H1 (cell line): ENCODE measurements at regions not wholly inside any gene's neighbourhood (a gene's known extent, or its start where the extent isn't known, plus 50 kb on each side); places are given as distances from the start of the nearest gene placed in this dataset.

ENCODE experiments used
- KDM1A ChIP-seq: fragments of 200-600, 300-600 bp; sonication (generic); IDR thresholded peaks from 2 replicates; pipeline ENCODE4 v1.7.1; 2016; ENCODE audit warnings: mild to moderate bottlenecking, low read length, borderline replicate concordance
- SAP30 ChIP-seq: fragments of 300-600 bp; sonication (generic); IDR thresholded peaks from 2 replicates; pipeline ENCODE4 v1.7.1; 2012; ENCODE audit warnings: low read length, moderate library complexity, mild to moderate bottlenecking, inconsistent platforms; ENCODE audit not compliant: insufficient read depth, insufficient replicate concordance
- ZNF274 ChIP-seq: IDR thresholded peaks from 2 replicates; pipeline ENCODE4 v1.7.0; 2012; ENCODE audit warnings: low read length, borderline replicate concordance; ENCODE audit errors: extremely low read depth
- TF ChIP-seq, protein P1 (sequence below): IDR thresholded peaks from 2 replicates; pipeline ENCODE4 v1.6.1; 2012; ENCODE audit warnings: low read length, inconsistent platforms
- TF ChIP-seq, protein P2 (sequence below): IDR thresholded peaks from 2 replicates; pipeline ENCODE4 v1.6.1; 2011; ENCODE audit warnings: low read length, improper control_type of control experiment

DNA sequence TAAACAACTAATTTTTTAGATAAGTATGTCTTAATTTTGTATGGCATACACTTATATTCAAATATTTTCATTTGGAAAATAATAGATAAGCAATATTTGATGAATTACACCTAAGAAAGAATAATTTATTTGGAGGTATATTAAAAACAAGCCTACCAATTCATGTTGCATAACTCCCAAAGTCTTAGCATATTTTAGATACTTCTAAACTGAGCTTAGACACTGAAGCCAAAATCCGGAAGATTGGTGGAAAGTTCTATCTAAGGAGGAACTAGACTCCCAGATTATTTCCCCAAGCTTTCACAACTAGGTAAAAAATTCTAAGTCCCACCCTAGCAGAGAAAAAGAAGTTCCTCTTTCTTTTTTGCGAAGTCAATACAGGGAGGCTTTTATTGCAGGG is 221.0 kb upstream of the MMADHC start (continued):
- TF ChIP-seq, protein P1, sequence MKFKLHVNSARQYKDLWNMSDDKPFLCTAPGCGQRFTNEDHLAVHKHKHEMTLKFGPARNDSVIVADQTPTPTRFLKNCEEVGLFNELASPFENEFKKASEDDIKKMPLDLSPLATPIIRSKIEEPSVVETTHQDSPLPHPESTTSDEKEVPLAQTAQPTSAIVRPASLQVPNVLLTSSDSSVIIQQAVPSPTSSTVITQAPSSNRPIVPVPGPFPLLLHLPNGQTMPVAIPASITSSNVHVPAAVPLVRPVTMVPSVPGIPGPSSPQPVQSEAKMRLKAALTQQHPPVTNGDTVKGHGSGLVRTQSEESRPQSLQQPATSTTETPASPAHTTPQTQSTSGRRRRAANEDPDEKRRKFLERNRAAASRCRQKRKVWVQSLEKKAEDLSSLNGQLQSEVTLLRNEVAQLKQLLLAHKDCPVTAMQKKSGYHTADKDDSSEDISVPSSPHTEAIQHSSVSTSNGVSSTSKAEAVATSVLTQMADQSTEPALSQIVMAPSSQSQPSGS: no peak
- TF ChIP-seq, protein P2, sequence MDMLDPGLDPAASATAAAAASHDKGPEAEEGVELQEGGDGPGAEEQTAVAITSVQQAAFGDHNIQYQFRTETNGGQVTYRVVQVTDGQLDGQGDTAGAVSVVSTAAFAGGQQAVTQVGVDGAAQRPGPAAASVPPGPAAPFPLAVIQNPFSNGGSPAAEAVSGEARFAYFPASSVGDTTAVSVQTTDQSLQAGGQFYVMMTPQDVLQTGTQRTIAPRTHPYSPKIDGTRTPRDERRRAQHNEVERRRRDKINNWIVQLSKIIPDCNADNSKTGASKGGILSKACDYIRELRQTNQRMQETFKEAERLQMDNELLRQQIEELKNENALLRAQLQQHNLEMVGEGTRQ: no peak
- TF ChIP-seq KDM1A (no peak), ZNF274 (no peak), SAP30 (no peak)
